ENCODE measurements at regions not wholly inside any gene's neighbourhood (a gene's known extent, or its start where the extent isn't known, plus 50 kb on each side); places are given as distances from the start of the nearest gene placed in this dataset.

DNA sequence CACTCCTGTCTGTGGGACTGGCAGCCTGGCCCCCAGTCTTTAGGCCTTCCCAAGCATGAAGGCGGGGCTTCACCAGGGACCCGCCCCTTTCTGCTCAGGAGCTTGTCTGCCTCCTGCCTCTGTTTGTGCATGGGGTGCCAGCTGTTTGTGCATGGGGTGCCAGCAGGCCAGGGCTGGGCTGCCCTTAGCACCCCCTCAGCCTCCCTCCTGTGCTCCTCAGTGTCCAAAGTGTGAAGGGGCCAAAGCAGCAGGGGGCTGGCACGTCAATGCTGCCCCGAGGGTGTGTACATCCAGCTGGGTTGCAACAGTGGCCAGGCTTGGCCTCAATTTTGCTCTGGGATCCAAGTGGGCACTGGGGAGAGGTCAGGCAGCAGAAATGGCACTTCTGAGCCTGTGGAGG, 298.0 kb upstream of the GALNT5 start:
- TF ChIP-seq, protein P1, sequence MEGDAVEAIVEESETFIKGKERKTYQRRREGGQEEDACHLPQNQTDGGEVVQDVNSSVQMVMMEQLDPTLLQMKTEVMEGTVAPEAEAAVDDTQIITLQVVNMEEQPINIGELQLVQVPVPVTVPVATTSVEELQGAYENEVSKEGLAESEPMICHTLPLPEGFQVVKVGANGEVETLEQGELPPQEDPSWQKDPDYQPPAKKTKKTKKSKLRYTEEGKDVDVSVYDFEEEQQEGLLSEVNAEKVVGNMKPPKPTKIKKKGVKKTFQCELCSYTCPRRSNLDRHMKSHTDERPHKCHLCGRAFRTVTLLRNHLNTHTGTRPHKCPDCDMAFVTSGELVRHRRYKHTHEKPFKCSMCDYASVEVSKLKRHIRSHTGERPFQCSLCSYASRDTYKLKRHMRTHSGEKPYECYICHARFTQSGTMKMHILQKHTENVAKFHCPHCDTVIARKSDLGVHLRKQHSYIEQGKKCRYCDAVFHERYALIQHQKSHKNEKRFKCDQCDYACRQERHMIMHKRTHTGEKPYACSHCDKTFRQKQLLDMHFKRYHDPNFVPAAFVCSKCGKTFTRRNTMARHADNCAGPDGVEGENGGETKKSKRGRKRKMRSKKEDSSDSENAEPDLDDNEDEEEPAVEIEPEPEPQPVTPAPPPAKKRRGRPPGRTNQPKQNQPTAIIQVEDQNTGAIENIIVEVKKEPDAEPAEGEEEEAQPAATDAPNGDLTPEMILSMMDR (IDR thresholded peaks at IDR 0.05; ENCODE audit: low read depth, low read length) = no peak
- TF ChIP-seq EZH2phosphoT487 (IDR thresholded peaks at IDR 0.05; ENCODE audit: low read depth) = no peak
